ENCODE measurements at regions not wholly inside any gene's neighbourhood (a gene's known extent, or its start where the extent isn't known, plus 50 kb on each side); places are given as distances from the start of the nearest gene placed in this dataset.
A peak's percentile ranks its signal among the peaks of the same experiment; 100 is the strongest.

- DNase-seq = no peak
Observed at GRCh38 chr7:98040626-98041360, 50.8 kb upstream of the OCM2 start.

- DNase-seq = no peak
Observed at GRCh38 chr7:98046816-98047215, 56.8 kb upstream of the OCM2 start.

DNA sequence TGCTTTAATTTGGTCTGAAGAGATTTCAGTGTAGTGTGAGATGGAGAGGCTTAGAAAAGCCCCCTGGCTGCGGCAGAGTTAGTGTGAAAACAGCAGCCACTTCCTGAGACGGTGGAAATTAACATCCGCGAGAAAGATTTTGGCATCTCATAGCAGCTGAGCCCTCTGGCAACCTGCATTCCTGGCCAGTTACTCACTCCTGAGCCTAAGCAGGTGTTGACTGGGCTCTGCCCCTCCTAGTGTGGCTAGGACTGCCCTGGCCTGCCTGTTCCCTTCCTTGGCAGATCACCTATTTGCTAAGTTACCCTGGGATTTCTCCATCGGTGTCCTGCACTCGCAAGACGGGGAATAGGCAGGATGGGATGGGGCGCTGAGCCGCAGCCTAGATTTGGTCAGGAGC, 57.6 kb upstream of the LMTK2 start:
- DNase-seq = no peak

GRCh38 chr7:98051118-98051744, 55.4 kb upstream of the LMTK2 start:
- peak; percentile 45 for DNase-seq

GRCh38 chr7:98054585-98054984, 52.1 kb upstream of the LMTK2 start:
- no peak for DNase-seq

GRCh38 chr7:98056580-98056979, 50.1 kb upstream of the LMTK2 start:
- DNase-seq = no peak

Measured in activated CD4-positive, alpha-beta T cell treated with anti-CD3 and anti-CD28 coated beads, Interleukin-2, amount 50 U/mL, for 1 hour (primary cell).